Endothelial cell of umbilical vein (primary cell): ENCODE measurements at regions not wholly inside any gene's neighbourhood (a gene's known extent, or its start where the extent isn't known, plus 50 kb on each side); places are given as distances from the start of the nearest gene placed in this dataset.

Experiments used
- CTCF ChIP-seq, 2 donors: IDR thresholded peaks; 1 replicate in 1 of 2; 2 replicates in 1 of 2; pipeline ENCODE4 v1.5.1; 2011; ENCODE audit warnings: low read length in 2 of 2, mild to moderate bottlenecking in 2 of 2, moderate library complexity in 2 of 2, control low read depth in 1 of 2, inconsistent platforms in 1 of 2, low read depth in 1 of 2; ENCODE audit not compliant: insufficient read depth in 1 of 2; ENCODE audit errors: extremely low read depth in 1 of 2
- EZH2 ChIP-seq: IDR thresholded peaks from 2 replicates; pipeline ENCODE4 v1.6.1; 2012; ENCODE audit warnings: borderline replicate concordance, low read depth, mild to moderate bottlenecking, moderate library complexity, low read length, inconsistent platforms; ENCODE audit not compliant: severe bottlenecking
- FOS ChIP-seq: IDR thresholded peaks from 2 replicates; pipeline ENCODE4 v1.6.1; 2011; ENCODE audit warnings: mild to moderate bottlenecking, low read length, moderate library complexity, borderline replicate concordance; ENCODE audit not compliant: insufficient read depth
- GATA2 ChIP-seq: IDR thresholded peaks from 2 replicates; pipeline ENCODE4 v1.7.0; 2011; ENCODE audit warnings: low read depth, mild to moderate bottlenecking, moderate library complexity, mixed read lengths, low read length; ENCODE audit not compliant: insufficient read length, insufficient read depth
- JUN ChIP-seq: IDR thresholded peaks from 2 replicates; pipeline ENCODE4 v1.6.1; 2011; ENCODE audit warnings: borderline replicate concordance, low read depth; ENCODE audit not compliant: insufficient read length, insufficient read depth
- MAX ChIP-seq: IDR thresholded peaks from 2 replicates; pipeline ENCODE4 v1.6.1; 2011; ENCODE audit not compliant: insufficient read depth, insufficient read length
- POLR2A ChIP-seq: IDR thresholded peaks from 2 replicates; pipeline ENCODE4 v1.6.1; 2012; ENCODE audit warnings: low read depth, mild to moderate bottlenecking, control low read depth, low read length
- POLR2AphosphoS5 ChIP-seq: IDR thresholded peaks from 2 replicates; pipeline ENCODE4 v1.6.1; 2012; ENCODE audit warnings: low read depth, mild to moderate bottlenecking, control low read depth, low read length, moderate library complexity; ENCODE audit not compliant: insufficient read depth

- TF ChIP-seq CTCF (IDR thresholded peaks at IDR 0.05; ENCODE audit: extremely low read depth in 1 of 2, insufficient read depth in 1 of 2, low read depth in 1 of 2, low read length in 2 of 2) = no peak
- no peak for TF ChIP-seq JUN
- TF ChIP-seq POLR2A = no peak
- no peak for TF ChIP-seq POLR2AphosphoS5
- no peak for TF ChIP-seq EZH2
- no peak for TF ChIP-seq MAX
- no peak for TF ChIP-seq GATA2
- TF ChIP-seq FOS = no peak
Measured at GRCh38 chr20:51869002-51869401, 66.7 kb upstream of the SALL4 start.
